ENCODE measurements at regions not wholly inside any gene's neighbourhood (a gene's known extent, or its start where the extent isn't known, plus 50 kb on each side); places are given as distances from the start of the nearest gene placed in this dataset.

GRCh38 chrX:22746081-22746480, 253.7 kb upstream of the DDX53 start:
- no peak overlapping the region for H3K4me3 ChIP-seq (replicated peaks in 1 of 3; ENCODE audit: insufficient read depth in 1 of 3, low read depth in 1 of 3, low read length in 3 of 3)
- H3K9me3 ChIP-seq (replicated peaks; ENCODE audit: control insufficient read depth, insufficient read depth, low read length) = no peaks in the 10 kb centered on the region
- no peaks in the 10 kb centered on the region for H3K4me1 ChIP-seq (ENCODE audit: control insufficient read depth, extremely low read depth, insufficient read depth, low read length)
- TF ChIP-seq FOS (IDR thresholded peaks at IDR 0.05; ENCODE audit: borderline replicate concordance, insufficient read depth, low read length) (no peak), GATA2 (IDR thresholded peaks at IDR 0.05; ENCODE audit: insufficient read depth, insufficient read length, low read depth, low read length) (no peak), POLR2A (IDR thresholded peaks at IDR 0.05; ENCODE audit: low read depth, low read length) (no peak), EZH2 (IDR thresholded peaks at IDR 0.05; ENCODE audit: borderline replicate concordance, low read depth, low read length, severe bottlenecking) (no peak), MYC (IDR thresholded peaks at IDR 0.05; ENCODE audit: low read depth, low read length) (no peak), CTCF (IDR thresholded peaks at IDR 0.05; ENCODE audit: extremely low read depth in 1 of 2, insufficient read depth in 1 of 2, low read depth in 1 of 2, low read length in 2 of 2) (no peak), JUN (IDR thresholded peaks at IDR 0.05; ENCODE audit: borderline replicate concordance, insufficient read depth, insufficient read length, low read depth) (no peak), POLR2AphosphoS5 (IDR thresholded peaks at IDR 0.05; ENCODE audit: insufficient read depth, low read depth, low read length) (no peak)
- TF ChIP-seq, protein P1, sequence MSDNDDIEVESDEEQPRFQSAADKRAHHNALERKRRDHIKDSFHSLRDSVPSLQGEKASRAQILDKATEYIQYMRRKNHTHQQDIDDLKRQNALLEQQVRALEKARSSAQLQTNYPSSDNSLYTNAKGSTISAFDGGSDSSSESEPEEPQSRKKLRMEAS (IDR thresholded peaks at IDR 0.05; ENCODE audit: insufficient read depth, insufficient read length) = no peak
- BruUV-seq (replicated peaks) = no TSS peak
- DNase-seq (ENCODE audit: low read depth, low spot score) (no peak), FAIRE-seq (no peak)
- H3K27ac ChIP-seq (ENCODE audit: insufficient read depth, low read depth, low read length) = no peak overlapping the region
- POLR2A ChIA-PET = no interaction called here
- H3K27me3 ChIP-seq (ENCODE audit: control insufficient read depth in 2 of 2, insufficient read depth in 2 of 2, low read length in 2 of 2) = no peaks in the 10 kb centered on the region
- H2AFZ ChIP-seq (ENCODE audit: low read depth, low read length) = no peak overlapping the region
- no peak overlapping the region for H3K9ac ChIP-seq (replicated peaks; ENCODE audit: extremely low read depth, insufficient read depth, low read length)
- CTCF ChIA-PET = no interaction called here
- no peaks in the 10 kb centered on the region for H4K20me1 ChIP-seq (replicated peaks; ENCODE audit: control insufficient read depth, extremely low read depth, insufficient read depth, low read length)
- no peaks in the 10 kb centered on the region for H3K79me2 ChIP-seq (ENCODE audit: control insufficient read depth, insufficient read depth, low read length)
- no peaks in the 10 kb centered on the region for H3K36me3 ChIP-seq (ENCODE audit: control insufficient read depth in 2 of 2, extremely low read depth in 1 of 2, insufficient read depth in 2 of 2, low read length in 2 of 2)
- intact Hi-C loops (cut with micrococcal nuclease) (loop anchor here (5.0 kb wide), 2 partner anchors 554 to 759 kb away; no protein-coding TSS in a partner anchor), dilution Hi-C loops (cut with MboI; ENCODE audit: extremely low pct_ligation_motif_present, low sequenced_read_pairs) (no loop called here)
- no peak overlapping the region for H3K4me2 ChIP-seq (ENCODE audit: insufficient read depth, low read length)
- no peaks in the 10 kb centered on the region for H3K9me1 ChIP-seq (replicated peaks; ENCODE audit: control insufficient read depth, extremely low read depth, insufficient read depth, low read length)
